SH-SY5Y (cell line): ENCODE measurements at regions not wholly inside any gene's neighbourhood (a gene's known extent, or its start where the extent isn't known, plus 50 kb on each side); places are given as distances from the start of the nearest gene placed in this dataset.

ENCODE experiments used
- GATA2 ChIP-seq: IDR thresholded peaks from 2 replicates; pipeline ENCODE4 v1.6.1; 2011; ENCODE audit warnings: mild to moderate bottlenecking, low read depth, low read length
- GATA3 ChIP-seq: IDR thresholded peaks from 2 replicates; pipeline ENCODE4 v1.6.1; 2011; ENCODE audit warnings: low read depth, mild to moderate bottlenecking, low read length, moderate library complexity

- TF ChIP-seq GATA2 (no peak), GATA3 (no peak)
These were observed 387.4 kb upstream of the C2CD4B start for GRCh38 chr15:62552444-62552843.
